HCT116 (cell line): ENCODE measurements at regions not wholly inside any gene's neighbourhood (a gene's known extent, or its start where the extent isn't known, plus 50 kb on each side); places are given as distances from the start of the nearest gene placed in this dataset.

Experiments used
- ATAC-seq: fragments of 200-7000 bp; cut with Tn5 transposase; 2 replicates; pipeline ENCODE4 v1.9.1; 2020; ENCODE audit warnings: mild to moderate bottlenecking, moderate library complexity
- BruUV-seq: library from RNA; stranded (reverse); fragments of 400-500 nt; replicated peaks from 2 replicates; lab custom pipeline; 2021; lab: Mats Ljungman, UMichigan
- CTCF ChIA-PET: fragments of 300-600 bp; sonication (Branson Sonifier 250); formaldehyde crosslinking; loops from one replicate; lab custom pipeline; 2021; ENCODE audit warnings: antibody characterized with exemption; lab: Charles Lee
- POLR2A ChIA-PET: fragments of 300-600, 350-600 bp; sonication (Branson Sonifier 250); formaldehyde crosslinking; loops from one replicate; lab custom pipeline; 2021; ENCODE audit warnings: antibody characterized with exemption; lab: Charles Lee
- RAD21 ChIA-PET, 2 experiments: fragments of 300-600 bp; sonication (Branson Sonifier 250); formaldehyde crosslinking; loops; one replicate each; lab custom pipeline; 2023; ENCODE audit warnings: low total read pairs in 2 of 2; ENCODE audit not compliant: uncharacterized antibody in 2 of 2, unreplicated experiment in 2 of 2, low non-redundant PET in 1 of 2; lab: Charles Lee
- DNase-seq: peaks from one replicate; pipeline ENCODE4 v3.0.0-alpha.2; 2010; ENCODE audit warnings: low read depth, low spot score
- H2AFZ ChIP-seq: fragments of 200-600 bp; shearing (Covaris generic), sonication (generic); 2 replicates; pipeline ENCODE4 v1.6.1; 2017; ENCODE audit warnings: low read depth, mixed run types, mixed read lengths, antibody characterized with exemption, low read length; ENCODE audit not compliant: poor library complexity, severe bottlenecking
- H3K27ac ChIP-seq: 2 replicates; pipeline ENCODE4 v1.5.1; 2012; ENCODE audit warnings: low read depth, low read length
- H3K27me3 ChIP-seq: fragments of 200-600 bp; sonication (generic); 2 replicates; pipeline ENCODE4 v1.6.1; 2016; ENCODE audit warnings: mixed run types, low read length, mixed read lengths; ENCODE audit not compliant: insufficient read depth
- H3K36me3 ChIP-seq, 2 experiments: fragments of 200-500 bp in 1 of 2; fragments of 200-600 bp in 1 of 2; sonication (Bioruptor generic) in 1 of 2; sonication (generic) in 1 of 2; 2 replicates each; pipeline versions ENCODE4 v1.5.1 to v1.6.1; 2014 to 2016; ENCODE audit warnings: low read length in 2 of 2, inconsistent platforms in 1 of 2, mixed read lengths in 1 of 2, mixed run types in 1 of 2; ENCODE audit not compliant: insufficient read depth in 2 of 2, control insufficient read depth in 1 of 2
- H3K4me1 ChIP-seq, 2 experiments: fragments of 200-600 bp in 1 of 2; sonication (generic) in 1 of 2; 2 replicates each; pipeline versions ENCODE4 v1.5.1 to v1.6.1; 2012 to 2017; ENCODE audit warnings: low read length in 2 of 2, inconsistent platforms in 1 of 2, mild to moderate bottlenecking in 1 of 2, mixed read lengths in 1 of 2, mixed run types in 1 of 2, moderate library complexity in 1 of 2; ENCODE audit not compliant: insufficient read depth in 2 of 2, control insufficient read depth in 1 of 2
- H3K4me2 ChIP-seq: fragments of 200-600 bp; sonication (generic); 2 replicates; pipeline ENCODE4 v1.6.1; 2017; ENCODE audit warnings: mixed run types, low read length, mixed read lengths
- H3K4me3 ChIP-seq, 2 experiments: fragments of 200-600 bp in 1 of 2; sonication (generic) in 1 of 2; replicated peaks in 1 of 2; 2 replicates each; pipeline ENCODE4 v1.5.1; 2011 to 2016; ENCODE audit warnings: low read length in 2 of 2, control low read depth in 1 of 2, low read depth in 1 of 2, mild to moderate bottlenecking in 1 of 2, mixed read lengths in 1 of 2, mixed run types in 1 of 2
- H3K79me2 ChIP-seq: fragments of 200-600 bp; sonication (generic); 2 replicates; pipeline ENCODE4 v1.6.1; 2017; ENCODE audit warnings: mild to moderate bottlenecking, mixed run types, low read length, moderate library complexity, mixed read lengths; ENCODE audit not compliant: insufficient read depth
- H3K9ac ChIP-seq: fragments of 200-600 bp; sonication (generic); 2 replicates; pipeline ENCODE4 v1.6.1; 2016; ENCODE audit warnings: low read length, mixed read lengths
- H3K9me2 ChIP-seq: fragments of 200-600 bp; sonication (generic), shearing (Covaris generic); 2 replicates; pipeline ENCODE4 v1.6.1; 2017; ENCODE audit warnings: mixed run types, mild to moderate bottlenecking, moderate library complexity; ENCODE audit not compliant: insufficient read depth
- H3K9me3 ChIP-seq, 2 experiments: fragments of 200-500 bp in 1 of 2; fragments of 200-600 bp in 1 of 2; sonication (Bioruptor generic) in 1 of 2; sonication (generic) in 1 of 2; 2 replicates each; pipeline ENCODE4 v1.6.1; 2014 to 2017; ENCODE audit warnings: low read length in 2 of 2, mixed read lengths in 2 of 2, inconsistent platforms in 1 of 2, low read depth in 1 of 2, mild to moderate bottlenecking in 1 of 2, mixed run types in 1 of 2, moderate library complexity in 1 of 2; ENCODE audit not compliant: control insufficient read depth in 1 of 2, insufficient read depth in 1 of 2
- H4K20me1 ChIP-seq: fragments of 200-600 bp; sonication (generic), shearing (Covaris generic); 2 replicates; pipeline ENCODE4 v1.6.1; 2017; ENCODE audit warnings: mixed run types, mild to moderate bottlenecking, moderate library complexity; ENCODE audit not compliant: insufficient read depth
- CEBPB ChIP-seq: IDR thresholded peaks from 2 replicates; pipeline ENCODE4 v1.6.1; 2012; ENCODE audit warnings: low read depth
- EGR1 ChIP-seq: IDR thresholded peaks from 2 replicates; pipeline ENCODE4 v1.6.1; 2012; ENCODE audit warnings: low read depth
- ELF1 ChIP-seq: IDR thresholded peaks from 2 replicates; pipeline ENCODE4 v1.6.1; 2012; ENCODE audit warnings: low read depth, borderline replicate concordance
- EZH2 ChIP-seq: fragments of 200-600 bp; sonication (generic); IDR thresholded peaks from 2 replicates; pipeline ENCODE4 v1.6.1; 2017; ENCODE audit warnings: antibody characterized with exemption, mixed run types
- EZH2phosphoT487 ChIP-seq: fragments of 200-600 bp; IDR thresholded peaks from 2 replicates; pipeline ENCODE4 v1.6.1; 2018; ENCODE audit warnings: antibody characterized with exemption, borderline replicate concordance
- JUND ChIP-seq: IDR thresholded peaks from 2 replicates; pipeline ENCODE4 v1.6.1; 2012
- MAX ChIP-seq: IDR thresholded peaks from 2 replicates; pipeline ENCODE4 v1.6.1; 2012
- REST ChIP-seq: IDR thresholded peaks from 2 replicates; pipeline ENCODE4 v1.6.1; 2012; ENCODE audit warnings: low read depth
- SIN3A ChIP-seq: IDR thresholded peaks from 2 replicates; pipeline ENCODE4 v1.6.1; 2012; ENCODE audit warnings: low read depth
- SRF ChIP-seq: IDR thresholded peaks from 2 replicates; pipeline ENCODE4 v1.6.1; 2012; ENCODE audit warnings: low read depth
- TCF7L2 ChIP-seq: IDR thresholded peaks from 2 replicates; pipeline ENCODE4 v1.7.0; 2011; ENCODE audit warnings: borderline replicate concordance, inconsistent platforms; ENCODE audit not compliant: insufficient read depth, insufficient read length; ENCODE audit errors: extremely low read depth
- YY1 ChIP-seq: IDR thresholded peaks from 2 replicates; pipeline ENCODE4 v1.6.1; 2011; ENCODE audit warnings: low read length, low read depth, moderate library complexity, mild to moderate bottlenecking; ENCODE audit not compliant: insufficient replicate concordance; ENCODE audit errors: extremely low read depth
- ZFX ChIP-seq: fragments of 450-650 bp; IDR thresholded peaks from 2 replicates; pipeline ENCODE4 v1.6.1; 2017
- ZNF274 ChIP-seq: fragments of 200-500 bp; sonication (Bioruptor generic); IDR thresholded peaks from 2 replicates; pipeline ENCODE4 v1.6.1; 2014; ENCODE audit warnings: mild to moderate bottlenecking, low read depth, low read length, inconsistent platforms
- intact Hi-C: fragments of 100-400 bp; cut with micrococcal nuclease; formaldehyde crosslinking; loops from 2 replicates; pipeline ENCODE4 v1.10.0; 2022

- H3K36me3 ChIP-seq: no peaks in the 10 kb centered on the region
- no peak overlapping the region for H3K4me2 ChIP-seq
- ATAC-seq (no peak), DNase-seq (no peak)
- H3K9me3 ChIP-seq: no peaks in the 10 kb centered on the region
- POLR2A ChIA-PET: no interaction called here
- RAD21 ChIA-PET: no interaction called here
- intact Hi-C loops: no loop called here
- H3K27ac ChIP-seq: no peak overlapping the region
- H3K27me3 ChIP-seq: no peaks in the 10 kb centered on the region
- no peaks in the 10 kb centered on the region for H4K20me1 ChIP-seq
- TF ChIP-seq SIN3A: no peak
- no peak for TF ChIP-seq EGR1
- TF ChIP-seq YY1: no peak
- no peak for TF ChIP-seq EZH2phosphoT487
- TF ChIP-seq ZNF274: no peak
- no peak for TF ChIP-seq EZH2
- TF ChIP-seq JUND: no peak
- no peak for TF ChIP-seq MAX
- no peak for TF ChIP-seq ELF1
- no peak for TF ChIP-seq ZFX
- no peak for TF ChIP-seq SRF
- TF ChIP-seq CEBPB: no peak
- TF ChIP-seq REST: no peak
- TF ChIP-seq TCF7L2: no peak
- H3K9ac ChIP-seq: no peak overlapping the region
- no TSS peak for BruUV-seq
- H3K9me2 ChIP-seq: no peaks in the 10 kb centered on the region
- no peaks in the 10 kb centered on the region for H3K79me2 ChIP-seq
- H2AFZ ChIP-seq: no peak overlapping the region
- peaks cover 0 to under 1% of the 10 kb centered on the region in 2 experiments; a peak in 1 of 4 replicates for H3K4me1 ChIP-seq
- CTCF ChIA-PET: no interaction called here
- H3K4me3 ChIP-seq: no peak overlapping the region
Measured at GRCh38 chr6:150711584-150712504, 112.2 kb downstream of the PLEKHG1 start.
